GM12878 (cell line): ENCODE measurements at regions not wholly inside any gene's neighbourhood (a gene's known extent, or its start where the extent isn't known, plus 50 kb on each side); places are given as distances from the start of the nearest gene placed in this dataset.

Source experiments
- ATAC-seq: fragments of 200-7000 bp; cut with Tn5 transposase; 3 replicates; pipeline ENCODE4 v1.9.1; 2020; ENCODE audit warnings: mild to moderate bottlenecking, moderate library complexity
- BruUV-seq: library from RNA; stranded (reverse); fragments of 400-500 nt; replicated peaks from 2 replicates; lab custom pipeline; 2021; lab: Mats Ljungman, UMichigan
- CTCF ChIA-PET: fragments of 300-600 bp; sonication (Branson Sonifier 250); formaldehyde crosslinking; extraction: SDS; loops from one replicate; lab custom pipeline; 2021; ENCODE audit warnings: inconsistent platforms; lab: Yijun Ruan, JAX
- POLR2A ChIA-PET: fragments of 350-600 bp; formaldehyde crosslinking; extraction: SDS; loops from one replicate; lab custom pipeline; 2021; ENCODE audit warnings: inconsistent platforms; lab: Charles Lee
- RAD21 ChIA-PET: fragments of 300-600 bp; sonication (Branson Sonifier 250); formaldehyde crosslinking; loops from one replicate; lab custom pipeline; 2023; ENCODE audit warnings: antibody characterized with exemption; ENCODE audit not compliant: unreplicated experiment; lab: Charles Lee
- SMC1A ChIA-PET: fragments of 300-600 bp; sonication (Branson Sonifier 250); formaldehyde crosslinking; loops from one replicate; lab custom pipeline; 2023; ENCODE audit not compliant: unreplicated experiment, uncharacterized antibody; lab: Charles Lee
- DNase-seq: peaks from one replicate; pipeline ENCODE4 v3.0.0-alpha.2; 2011; ENCODE audit warnings: low read depth, low spot score
- FAIRE-seq: peaks from 3 replicates; lab custom pipeline; 2011; peaks lifted over from hg19 to GRCh38; lab: Jason Lieb, UNC
- H2AFZ ChIP-seq: 2 replicates; pipeline ENCODE4 v1.6.0; 2011; ENCODE audit warnings: low read depth, low read length, control low read depth; ENCODE audit not compliant: control insufficient read depth
- H3K27ac ChIP-seq: 2 replicates; pipeline ENCODE4 v1.5.1; 2011; ENCODE audit warnings: control low read depth; ENCODE audit not compliant: control insufficient read depth, insufficient read depth
- H3K27me3 ChIP-seq, 2 experiments: replicated peaks in 1 of 2; 2 replicates each; pipeline versions ENCODE4 v1.6.0 to v1.6.1; 2011; ENCODE audit warnings: low read length in 1 of 2; ENCODE audit not compliant: control insufficient read depth in 2 of 2, insufficient read depth in 2 of 2
- H3K36me3 ChIP-seq, 2 experiments: 2 replicates each; pipeline ENCODE4 v1.5.1; 2011; ENCODE audit warnings: low read length in 1 of 2; ENCODE audit not compliant: control insufficient read depth in 2 of 2, insufficient read depth in 2 of 2
- H3K4me1 ChIP-seq: 2 replicates; pipeline ENCODE4 v1.6.1; 2011; ENCODE audit warnings: mild to moderate bottlenecking, low read length, moderate library complexity, mixed read lengths; ENCODE audit not compliant: control insufficient read depth, insufficient read depth
- H3K4me2 ChIP-seq: 2 replicates; pipeline ENCODE4 v1.6.0; 2011; ENCODE audit warnings: control low read depth; ENCODE audit not compliant: control insufficient read depth, insufficient read depth
- H3K4me3 ChIP-seq: fragments of 200-600 bp; sonication (generic); 2 replicates; pipeline ENCODE4 v1.5.1; 2016
- H3K79me2 ChIP-seq: 2 replicates; pipeline ENCODE4 v1.6.0; 2011; ENCODE audit warnings: low read length; ENCODE audit not compliant: control insufficient read depth, insufficient read depth
- H3K9ac ChIP-seq: 2 replicates; pipeline ENCODE4 v1.8.0; 2011; ENCODE audit warnings: low read length, control low read depth, mixed read lengths; ENCODE audit not compliant: control insufficient read depth, insufficient read depth
- H3K9me3 ChIP-seq: replicated peaks from 3 replicates; pipeline ENCODE4 v1.5.1; 2011; ENCODE audit warnings: mild to moderate bottlenecking, low read length; ENCODE audit not compliant: control insufficient read depth, insufficient read depth
- H4K20me1 ChIP-seq: 2 replicates; pipeline ENCODE4 v1.6.0; 2011; ENCODE audit not compliant: control insufficient read depth, insufficient read depth
- BHLHE40 ChIP-seq, 2 experiments: fragments of 450-650 bp in 1 of 2; IDR thresholded peaks; 2 replicates each; pipeline ENCODE4 v1.6.1; 2011 to 2017; ENCODE audit warnings: low read depth in 2 of 2, borderline replicate concordance in 1 of 2, improper control_type of control experiment in 1 of 2, low read length in 1 of 2, mild to moderate bottlenecking in 1 of 2
- CREM ChIP-seq: IDR thresholded peaks from 2 replicates; pipeline ENCODE4 v1.6.1; 2014; ENCODE audit warnings: antibody characterized with exemption, low read depth
- ESRRA ChIP-seq: IDR thresholded peaks from 2 replicates; pipeline ENCODE4 v1.6.1; 2012; ENCODE audit warnings: mild to moderate bottlenecking, low read length, improper control_type of control experiment
- FOXK2 ChIP-seq: fragments of 450-650 bp; IDR thresholded peaks from 2 replicates; pipeline ENCODE4 v1.6.1; 2017; ENCODE audit warnings: mild to moderate bottlenecking, moderate library complexity
- FOXM1 ChIP-seq: IDR thresholded peaks from 2 replicates; pipeline ENCODE4 v1.6.1; 2012; ENCODE audit warnings: low read depth, mild to moderate bottlenecking, inconsistent platforms, low read length, moderate library complexity
- HDAC2 ChIP-seq: fragments of 200-600 bp; sonication (generic); IDR thresholded peaks from 2 replicates; pipeline ENCODE4 v1.6.1; 2017
- NR2C1 ChIP-seq: fragments of 450-650 bp; IDR thresholded peaks from 2 replicates; pipeline ENCODE4 v1.6.1; 2017; ENCODE audit warnings: antibody characterized with exemption, mild to moderate bottlenecking, moderate library complexity
- POLR2AphosphoS5 ChIP-seq: IDR thresholded peaks from 2 replicates; pipeline ENCODE4 v1.6.1; 2011; ENCODE audit warnings: mild to moderate bottlenecking, low read length, inconsistent platforms
- SIN3A ChIP-seq: IDR thresholded peaks from 2 replicates; pipeline ENCODE4 v1.6.1; 2012; ENCODE audit warnings: low read depth, low read length, improper control_type of control experiment
- SIX5 ChIP-seq: IDR thresholded peaks from 2 replicates; pipeline ENCODE4 v1.6.1; 2011; ENCODE audit warnings: mild to moderate bottlenecking, low read depth, low read length, moderate library complexity; ENCODE audit not compliant: severe bottlenecking
- STAT3 ChIP-seq: IDR thresholded peaks from 2 replicates; pipeline ENCODE4 v1.6.1; 2011; ENCODE audit warnings: low read depth, low read length, improper control_type of control experiment
- TAF1 ChIP-seq: IDR thresholded peaks from 2 replicates; pipeline ENCODE4 v1.6.1; 2011; ENCODE audit warnings: mild to moderate bottlenecking, low read depth, low read length, borderline replicate concordance
- WGBS: methylation state at CpG from one replicate; pipeline ENCODE4 v1.1.6; 2016; ENCODE audit warnings: low lambda C conversion rate; ENCODE audit not compliant: insufficient replicate concordance, insufficient coverage; ENCODE audit errors: missing lambda C conversion rate; 5-methylcytosine and 5-hydroxymethylcytosine counted together
- in situ Hi-C: fragments of 300-500 bp; cut with MboI; formaldehyde crosslinking; loops from 9 replicates; pipeline ENCODE4 v1.14.3; 2018; ENCODE audit warnings: mixed read lengths
- intact Hi-C: fragments of 100-400 bp; cut with micrococcal nuclease; formaldehyde crosslinking; loops from one replicate; pipeline ENCODE4 v1.14.2; 2022; ENCODE audit not compliant: unreplicated experiment
- TF ChIP-seq, protein P1 (sequence below): fragments of 450-650 bp; IDR thresholded peaks from 2 replicates; pipeline ENCODE4 v1.6.1; 2014; ENCODE audit warnings: mild to moderate bottlenecking
- TF ChIP-seq, protein P2 (sequence below): fragments of 450-650 bp; IDR thresholded peaks from 2 replicates; pipeline ENCODE4 v1.6.1; 2017; ENCODE audit warnings: mild to moderate bottlenecking, moderate library complexity

DNA sequence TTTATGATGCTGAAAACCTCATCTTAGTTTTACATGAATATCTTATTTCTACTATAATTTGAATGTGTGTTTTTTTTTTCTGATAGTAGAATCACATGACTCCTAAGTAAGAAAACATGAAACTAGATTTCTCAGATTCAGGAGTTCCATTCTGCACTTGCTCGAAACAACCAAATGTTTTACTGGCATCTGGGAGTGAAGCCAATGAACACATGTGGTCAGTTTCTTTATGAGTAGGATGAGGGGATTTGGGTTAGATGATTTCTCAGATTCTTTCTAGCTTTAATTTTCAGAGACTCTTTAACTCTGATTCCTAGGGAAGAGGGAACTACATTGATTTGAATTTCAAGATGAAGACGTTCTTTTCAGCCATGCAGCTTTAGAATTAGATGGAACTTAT lies 225.0 kb upstream of the NT5C1B start:
- Histone ChIP-seq H3K27ac (no peak overlapping the region), H3K4me1 (no peaks in the 10 kb centered on the region), H3K4me2 (no peak overlapping the region), H3K36me3 (no peaks in the 10 kb centered on the region), H3K9ac (no peak overlapping the region), H3K4me3 (no peak overlapping the region), H3K9me3 (no peaks in the 10 kb centered on the region), H4K20me1 (no peaks in the 10 kb centered on the region), H2AFZ (no peak overlapping the region), H3K27me3 (no peaks in the 10 kb centered on the region; a peak in 1 of 4 replicates), H3K79me2 (no peaks in the 10 kb centered on the region)
- in situ Hi-C loops (no loop called here), intact Hi-C loops (no loop called here)
- TF ChIP-seq SIN3A (no peak), HDAC2 (no peak), NR2C1 (no peak), POLR2AphosphoS5 (no peak), TAF1 (no peak)
- TF ChIP-seq, protein P1, sequence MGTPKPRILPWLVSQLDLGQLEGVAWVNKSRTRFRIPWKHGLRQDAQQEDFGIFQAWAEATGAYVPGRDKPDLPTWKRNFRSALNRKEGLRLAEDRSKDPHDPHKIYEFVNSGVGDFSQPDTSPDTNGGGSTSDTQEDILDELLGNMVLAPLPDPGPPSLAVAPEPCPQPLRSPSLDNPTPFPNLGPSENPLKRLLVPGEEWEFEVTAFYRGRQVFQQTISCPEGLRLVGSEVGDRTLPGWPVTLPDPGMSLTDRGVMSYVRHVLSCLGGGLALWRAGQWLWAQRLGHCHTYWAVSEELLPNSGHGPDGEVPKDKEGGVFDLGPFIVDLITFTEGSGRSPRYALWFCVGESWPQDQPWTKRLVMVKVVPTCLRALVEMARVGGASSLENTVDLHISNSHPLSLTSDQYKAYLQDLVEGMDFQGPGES, result no peak
- no TSS peak for BruUV-seq
- WGBS, result 2% methylated on average over 2 of the region's 2 CpGs
- ChIA-PET POLR2A (interaction anchor here (0.5 kb wide), 1 partner anchor 1105 kb away, joined by 5 read pairs; no protein-coding TSS in a partner anchor), RAD21 (no interaction called here), CTCF (no interaction called here), SMC1A (no interaction called here)
- FAIRE-seq, result no peak
- ATAC-seq, result no peak
- DNase-seq, result no peak

DNA sequence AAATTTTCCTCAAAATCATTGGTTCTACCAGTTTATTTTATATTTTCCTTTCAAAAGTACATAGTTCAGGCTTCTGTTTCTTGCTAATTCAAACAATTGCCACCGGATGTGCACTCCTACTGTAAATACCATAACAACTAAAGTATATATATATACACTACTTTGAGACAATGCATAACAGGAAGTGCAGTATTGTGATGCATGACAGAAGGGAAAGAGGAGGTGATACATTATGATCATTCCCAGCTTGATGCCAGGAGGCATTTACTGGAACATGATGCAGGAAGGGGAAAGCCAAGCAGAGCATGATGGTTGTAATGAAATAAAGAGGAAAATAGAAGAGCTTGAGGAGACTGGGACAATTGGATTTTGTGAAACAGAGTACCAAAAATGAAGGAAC lies 215.2 kb upstream of the NT5C1B start:
- POLR2A ChIA-PET, result no interaction called here
- no peaks in the 10 kb centered on the region for H3K36me3 ChIP-seq
- H3K9me3 ChIP-seq, result no peaks in the 10 kb centered on the region
- H3K4me3 ChIP-seq, result no peak overlapping the region
- H2AFZ ChIP-seq, result no peak overlapping the region
- 4% methylated on average over 1 of the region's 1 CpG for WGBS
- BruUV-seq, result no TSS peak
- H4K20me1 ChIP-seq, result no peaks in the 10 kb centered on the region
- ATAC-seq, result no peak
- in situ Hi-C loops, result no loop called here
- FAIRE-seq, result no peak
- no peak overlapping the region for H3K4me2 ChIP-seq
- H3K27ac ChIP-seq, result no peak overlapping the region
- CTCF ChIA-PET, result no interaction called here
- SMC1A ChIA-PET, result no interaction called here
- intact Hi-C loops, result no loop called here
- RAD21 ChIA-PET, result no interaction called here
- H3K9ac ChIP-seq, result no peak overlapping the region
- H3K27me3 ChIP-seq, result no peaks in the 10 kb centered on the region
- H3K4me1 ChIP-seq, result no peaks in the 10 kb centered on the region
- no peak for DNase-seq
- no peaks in the 10 kb centered on the region for H3K79me2 ChIP-seq
- TF ChIP-seq CREM (no peak), FOXK2 (no peak), FOXM1 (no peak), SIX5 (no peak), STAT3 (no peak), ESRRA (no peak), BHLHE40 (IDR thresholded peaks at IDR 0.05; ENCODE audit: borderline replicate concordance in 1 of 2, low read depth in 2 of 2, low read length in 1 of 2) (no peak)
- TF ChIP-seq, protein P2, sequence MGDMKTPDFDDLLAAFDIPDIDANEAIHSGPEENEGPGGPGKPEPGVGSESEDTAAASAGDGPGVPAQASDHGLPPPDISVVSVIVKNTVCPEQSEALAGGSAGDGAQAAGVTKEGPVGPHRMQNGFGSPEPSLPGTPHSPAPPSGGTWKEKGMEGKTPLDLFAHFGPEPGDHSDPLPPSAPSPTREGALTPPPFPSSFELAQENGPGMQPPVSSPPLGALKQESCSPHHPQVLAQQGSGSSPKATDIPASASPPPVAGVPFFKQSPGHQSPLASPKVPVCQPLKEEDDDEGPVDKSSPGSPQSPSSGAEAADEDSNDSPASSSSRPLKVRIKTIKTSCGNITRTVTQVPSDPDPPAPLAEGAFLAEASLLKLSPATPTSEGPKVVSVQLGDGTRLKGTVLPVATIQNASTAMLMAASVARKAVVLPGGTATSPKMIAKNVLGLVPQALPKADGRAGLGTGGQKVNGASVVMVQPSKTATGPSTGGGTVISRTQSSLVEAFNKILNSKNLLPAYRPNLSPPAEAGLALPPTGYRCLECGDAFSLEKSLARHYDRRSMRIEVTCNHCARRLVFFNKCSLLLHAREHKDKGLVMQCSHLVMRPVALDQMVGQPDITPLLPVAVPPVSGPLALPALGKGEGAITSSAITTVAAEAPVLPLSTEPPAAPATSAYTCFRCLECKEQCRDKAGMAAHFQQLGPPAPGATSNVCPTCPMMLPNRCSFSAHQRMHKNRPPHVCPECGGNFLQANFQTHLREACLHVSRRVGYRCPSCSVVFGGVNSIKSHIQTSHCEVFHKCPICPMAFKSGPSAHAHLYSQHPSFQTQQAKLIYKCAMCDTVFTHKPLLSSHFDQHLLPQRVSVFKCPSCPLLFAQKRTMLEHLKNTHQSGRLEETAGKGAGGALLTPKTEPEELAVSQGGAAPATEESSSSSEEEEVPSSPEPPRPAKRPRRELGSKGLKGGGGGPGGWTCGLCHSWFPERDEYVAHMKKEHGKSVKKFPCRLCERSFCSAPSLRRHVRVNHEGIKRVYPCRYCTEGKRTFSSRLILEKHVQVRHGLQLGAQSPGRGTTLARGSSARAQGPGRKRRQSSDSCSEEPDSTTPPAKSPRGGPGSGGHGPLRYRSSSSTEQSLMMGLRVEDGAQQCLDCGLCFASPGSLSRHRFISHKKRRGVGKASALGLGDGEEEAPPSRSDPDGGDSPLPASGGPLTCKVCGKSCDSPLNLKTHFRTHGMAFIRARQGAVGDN, result no peak
- TF ChIP-seq, protein P1, result no peak
